Vagina (tissue), 2 donors: ENCODE measurements at regions not wholly inside any gene's neighbourhood (a gene's known extent, or its start where the extent isn't known, plus 50 kb on each side); places are given as distances from the start of the nearest gene placed in this dataset.

Experiments used
- POLR2AphosphoS5 ChIP-seq, 2 donors: sonication (generic); formaldehyde crosslinking; IDR thresholded peaks; one replicate each; pipeline ENCODE4 v1.9.0; 2017; ENCODE audit warnings: antibody characterized with exemption in 2 of 2, mild to moderate bottlenecking in 2 of 2, low read depth in 1 of 2; ENCODE audit not compliant: insufficient read depth in 1 of 2
- TF ChIP-seq, protein P1 (sequence below), 3 experiments: fragments of 450-650 bp in 2 of 3; fragments of 200-600 bp in 1 of 3; sonication (generic) in 1 of 3; IDR thresholded peaks; one replicate each; pipeline ENCODE4 v1.5.1; 2017 to 2019; ENCODE audit warnings: antibody characterized with exemption in 3 of 3, mild to moderate bottlenecking in 2 of 3, moderate library complexity in 2 of 3

DNA sequence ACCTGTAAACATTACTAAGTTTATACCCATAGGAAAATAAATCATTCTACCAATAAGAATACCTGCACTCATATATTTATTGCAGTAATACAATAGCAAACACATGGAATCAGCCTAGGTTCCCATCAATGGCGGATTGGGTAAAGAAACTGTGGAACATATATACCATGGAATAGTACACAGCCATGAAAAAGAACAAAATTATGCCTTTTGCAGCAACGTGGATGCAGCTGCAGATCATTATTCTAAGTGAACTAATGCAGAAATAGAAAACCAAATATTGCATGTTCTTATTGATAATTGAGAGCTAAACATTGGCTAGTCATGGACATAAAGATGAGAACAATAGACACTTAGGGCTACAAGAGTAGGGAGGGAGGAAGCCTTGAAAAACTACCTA is 667.4 kb upstream of the WWC1 start:
- TF ChIP-seq POLR2AphosphoS5 (IDR thresholded peaks at IDR 0.05; ENCODE audit: insufficient read depth in 1 of 2, low read depth in 1 of 2), result no peak
- TF ChIP-seq, protein P1, sequence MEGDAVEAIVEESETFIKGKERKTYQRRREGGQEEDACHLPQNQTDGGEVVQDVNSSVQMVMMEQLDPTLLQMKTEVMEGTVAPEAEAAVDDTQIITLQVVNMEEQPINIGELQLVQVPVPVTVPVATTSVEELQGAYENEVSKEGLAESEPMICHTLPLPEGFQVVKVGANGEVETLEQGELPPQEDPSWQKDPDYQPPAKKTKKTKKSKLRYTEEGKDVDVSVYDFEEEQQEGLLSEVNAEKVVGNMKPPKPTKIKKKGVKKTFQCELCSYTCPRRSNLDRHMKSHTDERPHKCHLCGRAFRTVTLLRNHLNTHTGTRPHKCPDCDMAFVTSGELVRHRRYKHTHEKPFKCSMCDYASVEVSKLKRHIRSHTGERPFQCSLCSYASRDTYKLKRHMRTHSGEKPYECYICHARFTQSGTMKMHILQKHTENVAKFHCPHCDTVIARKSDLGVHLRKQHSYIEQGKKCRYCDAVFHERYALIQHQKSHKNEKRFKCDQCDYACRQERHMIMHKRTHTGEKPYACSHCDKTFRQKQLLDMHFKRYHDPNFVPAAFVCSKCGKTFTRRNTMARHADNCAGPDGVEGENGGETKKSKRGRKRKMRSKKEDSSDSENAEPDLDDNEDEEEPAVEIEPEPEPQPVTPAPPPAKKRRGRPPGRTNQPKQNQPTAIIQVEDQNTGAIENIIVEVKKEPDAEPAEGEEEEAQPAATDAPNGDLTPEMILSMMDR (IDR thresholded peaks at IDR 0.05), result no peak
